Right cardiac atrium (tissue), 5 donors: ENCODE measurements at regions not wholly inside any gene's neighbourhood (a gene's known extent, or its start where the extent isn't known, plus 50 kb on each side); places are given as distances from the start of the nearest gene placed in this dataset.

Experiments used
- ATAC-seq, 2 donors: fragments of 200-7000 bp; cut with Tn5 transposase; one replicate each; pipeline versions ENCODE4 v1.8.0 to v1.9.1; 2020; ENCODE audit warnings: moderate library complexity in 2 of 2, mild to moderate bottlenecking in 1 of 2
- DNase-seq, 3 donors: peaks; one replicate each; pipeline ENCODE4 v3.0.0-alpha.2; 2020
- H3K27ac ChIP-seq: one replicate; pipeline ENCODE4 v1.5.1; 2013; ENCODE audit warnings: mild to moderate bottlenecking, low read length, control low read depth, moderate library complexity
- H3K27me3 ChIP-seq: one replicate; pipeline ENCODE4 v1.6.1; 2013; ENCODE audit not compliant: control insufficient read depth, insufficient read depth
- H3K4me1 ChIP-seq: one replicate; pipeline ENCODE4 v1.6.1; 2013; ENCODE audit warnings: low read length; ENCODE audit not compliant: control insufficient read depth, insufficient read depth
- H3K4me3 ChIP-seq: one replicate; pipeline ENCODE4 v1.5.1; 2013; ENCODE audit warnings: low read length, control low read depth
- H3K9me3 ChIP-seq: one replicate; pipeline ENCODE4 v1.6.1; 2013; ENCODE audit warnings: low read length; ENCODE audit not compliant: control insufficient read depth
- WGBS: extraction: QIAGEN DNeasy Blood & Tissue Kit; methylation state at CpG from one replicate; pipeline ENCODE4 v1.1.7; 2013; 5-methylcytosine and 5-hydroxymethylcytosine counted together
- intact Hi-C, 4 donors: fragments of 100-400 bp; cut with DNase I; formaldehyde crosslinking; loops; one replicate each; pipeline versions ENCODE4 v1.11.0 to v1.14.0; 2022 to 2023
- donor health status: healthy with polysubstance abuse.
- donor health status: DM: no; HTN: yes; CAD: no.
- donor health status: DM: no; HTN: no; CAD: no.
- donor health status: DM: no; HTN: yes; CAD: no; lungs with severe emphysema.
- donor health status: DM: yes; HTN: yes; CAD: no.

DNA sequence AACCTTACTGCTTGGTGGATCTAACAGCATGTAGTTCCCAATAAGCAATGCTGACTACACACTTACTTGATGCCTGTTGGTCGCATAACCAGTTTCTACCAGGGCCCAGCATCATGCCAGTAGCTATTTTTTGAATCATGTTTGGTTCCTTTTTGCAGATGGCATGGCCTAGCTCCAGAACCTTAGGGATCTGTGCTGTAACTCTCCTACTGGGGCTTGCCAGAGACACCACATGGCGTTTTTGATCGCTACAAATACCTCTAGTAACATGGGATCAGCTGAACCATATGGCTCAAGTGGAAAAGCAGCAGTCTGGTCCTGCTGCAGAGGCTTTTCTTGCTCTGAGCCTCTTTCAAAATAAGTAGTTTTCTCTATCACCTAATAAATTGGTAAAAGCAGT is 654.6 kb upstream of the API5 start:
- Histone ChIP-seq H3K27me3 (no peaks in the 10 kb centered on the region), H3K4me3 (no peak overlapping the region), H3K27ac (no peak overlapping the region), H3K9me3 (no peaks in the 10 kb centered on the region), H3K4me1 (no peaks in the 10 kb centered on the region)
- 75% methylated on average over 3 of the region's 3 CpGs for WGBS
- DNase-seq (no peak), ATAC-seq (no peak)
- intact Hi-C loops = no loop called here

GRCh38 chr11:42661942-42662341 is 649.9 kb upstream of the API5 start:
- DNase-seq (no peak), ATAC-seq (no peak)
- intact Hi-C loops = no loop called here
- Histone ChIP-seq H3K27ac (no peak overlapping the region), H3K4me1 (no peaks in the 10 kb centered on the region), H3K27me3 (no peaks in the 10 kb centered on the region), H3K9me3 (no peaks in the 10 kb centered on the region), H3K4me3 (no peak overlapping the region)
- 38% methylated on average over 2 of the region's 2 CpGs for WGBS

DNA sequence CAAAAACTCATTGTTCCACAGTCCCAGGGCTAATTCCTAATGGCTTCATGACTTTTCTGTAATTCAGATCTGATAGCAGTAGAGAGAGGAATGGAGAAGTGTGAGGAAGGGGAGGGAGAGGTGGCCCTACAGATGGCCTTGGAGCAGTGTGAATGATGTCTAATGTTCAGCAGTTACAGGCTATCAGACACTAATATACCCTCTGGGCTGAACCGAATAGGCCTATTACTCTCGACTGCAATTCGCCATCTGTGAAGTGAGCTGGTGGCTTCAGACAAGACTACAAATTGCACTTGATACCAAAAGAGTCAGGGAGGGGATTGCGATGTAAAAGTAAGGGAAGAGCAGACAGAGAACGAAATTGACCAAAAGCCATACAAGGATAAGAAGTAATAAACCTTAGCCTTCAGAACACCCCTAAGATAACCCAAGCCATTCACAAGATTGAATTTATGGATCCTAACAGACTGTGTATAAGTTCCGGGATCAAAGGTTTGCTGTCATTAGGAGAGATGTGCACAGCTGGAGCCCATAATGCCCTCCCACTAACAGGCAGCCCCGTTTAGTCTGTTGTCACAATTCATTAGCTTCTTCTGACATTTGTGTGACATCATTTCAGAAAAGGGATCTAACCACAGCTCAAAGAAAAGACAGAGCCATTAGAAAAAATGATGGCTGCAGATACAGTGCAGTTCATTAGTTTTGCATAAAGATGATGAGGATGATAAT is 642.4 kb upstream of the API5 start:
- H3K27ac ChIP-seq = no peak overlapping the region
- no peaks in the 10 kb centered on the region for H3K4me1 ChIP-seq
- intact Hi-C loops = no loop called here
- DNase-seq = no peak
- no peak overlapping the region for H3K4me3 ChIP-seq
- no peak for ATAC-seq
- 77% methylated on average over 7 of the region's 7 CpGs for WGBS
- H3K9me3 ChIP-seq = no peaks in the 10 kb centered on the region
- no peaks in the 10 kb centered on the region for H3K27me3 ChIP-seq

DNA sequence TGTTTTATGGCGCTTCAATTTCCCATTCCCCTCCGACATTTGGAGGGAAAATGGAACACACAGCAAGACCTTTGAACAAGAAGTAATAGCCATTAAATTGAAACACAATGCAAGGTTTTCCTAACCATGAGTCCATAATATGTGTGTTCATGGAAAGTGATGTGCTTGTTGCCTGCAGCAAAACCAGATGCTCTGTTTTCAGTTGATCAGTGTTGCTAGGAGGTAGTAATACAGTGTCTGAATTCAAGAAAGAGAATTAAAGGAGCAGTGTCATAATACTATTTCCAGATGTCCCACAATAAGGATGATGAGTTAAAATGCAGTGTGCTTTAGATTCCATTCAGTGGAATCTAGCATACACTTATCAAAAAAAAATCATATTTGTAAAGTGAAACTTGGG is 637.4 kb upstream of the API5 start:
- intact Hi-C loops = no loop called here
- Histone ChIP-seq H3K27me3 (no peaks in the 10 kb centered on the region), H3K9me3 (no peaks in the 10 kb centered on the region), H3K4me1 (no peaks in the 10 kb centered on the region), H3K27ac (no peak overlapping the region), H3K4me3 (no peak overlapping the region)
- no peak for DNase-seq
- WGBS = 87% methylated on average over 2 of the region's 2 CpGs
- ATAC-seq = no peak

- no peaks in the 10 kb centered on the region for H3K27me3 ChIP-seq
- DNase-seq (no peak), ATAC-seq (no peak)
- intact Hi-C loops = no loop called here
- WGBS = 81% methylated on average over 2 of the region's 2 CpGs
- H3K4me3 ChIP-seq = no peak overlapping the region
- H3K27ac ChIP-seq = no peak overlapping the region
- no peaks in the 10 kb centered on the region for H3K9me3 ChIP-seq
- H3K4me1 ChIP-seq = no peaks in the 10 kb centered on the region
Observed at GRCh38 chr11:42707541-42707940, 604.3 kb upstream of the API5 start.

GRCh38 chr11:42709216-42709615 is 602.6 kb upstream of the API5 start:
- 94% methylated on average over 1 of the region's 1 CpG for WGBS
- Histone ChIP-seq H3K27me3 (no peaks in the 10 kb centered on the region), H3K9me3 (no peaks in the 10 kb centered on the region), H3K4me3 (no peak overlapping the region), H3K4me1 (no peaks in the 10 kb centered on the region), H3K27ac (no peak overlapping the region)
- ATAC-seq (no peak), DNase-seq (no peak)
- intact Hi-C loops = no loop called here

GRCh38 chr11:42713279-42713678 is 598.5 kb upstream of the API5 start:
- Histone ChIP-seq H3K27me3 (no peaks in the 10 kb centered on the region), H3K9me3 (no peaks in the 10 kb centered on the region), H3K4me3 (no peak overlapping the region), H3K27ac (no peak overlapping the region), H3K4me1 (no peaks in the 10 kb centered on the region)
- DNase-seq (no peak), ATAC-seq (no peak)
- WGBS = 54% methylated on average over 1 of the region's 1 CpG
- intact Hi-C loops = no loop called here

GRCh38 chr11:42713753-42714152 is 598.0 kb upstream of the API5 start:
- ATAC-seq (no peak), DNase-seq (no peak)
- H3K27ac ChIP-seq = no peak overlapping the region
- H3K27me3 ChIP-seq = no peaks in the 10 kb centered on the region
- H3K4me1 ChIP-seq = no peaks in the 10 kb centered on the region
- no peak overlapping the region for H3K4me3 ChIP-seq
- H3K9me3 ChIP-seq = no peaks in the 10 kb centered on the region
- intact Hi-C loops = no loop called here
- 69% methylated on average over 1 of the region's 1 CpG for WGBS

GRCh38 chr11:42720716-42721563 is 590.9 kb upstream of the API5 start:
- ATAC-seq (no peak), DNase-seq (no peak)
- intact Hi-C loops = no loop called here
- Histone ChIP-seq H3K27me3 (no peaks in the 10 kb centered on the region), H3K4me1 (no peaks in the 10 kb centered on the region), H3K9me3 (no peaks in the 10 kb centered on the region), H3K27ac (no peak overlapping the region), H3K4me3 (no peak overlapping the region)
- WGBS = 73% methylated on average over 3 of the region's 3 CpGs

GRCh38 chr11:42727879-42728278 is 583.9 kb upstream of the API5 start:
- Histone ChIP-seq H3K9me3 (no peaks in the 10 kb centered on the region), H3K4me3 (no peak overlapping the region), H3K27me3 (no peaks in the 10 kb centered on the region), H3K4me1 (no peaks in the 10 kb centered on the region), H3K27ac (no peak overlapping the region)
- ATAC-seq (no peak), DNase-seq (no peak)
- intact Hi-C loops = no loop called here
- WGBS = 26% methylated on average over 1 of the region's 1 CpG

GRCh38 chr11:42762348-42762747 is 549.4 kb upstream of the API5 start:
- Histone ChIP-seq H3K27ac (no peak overlapping the region), H3K4me1 (no peaks in the 10 kb centered on the region), H3K9me3 (no peaks in the 10 kb centered on the region), H3K4me3 (no peak overlapping the region), H3K27me3 (no peaks in the 10 kb centered on the region)
- intact Hi-C loops = loop anchor here in 1 of 4 donors (10.0 kb wide), 1 partner anchor 542 kb away; no protein-coding TSS in a partner anchor
- DNase-seq (no peak), ATAC-seq (no peak)
- WGBS = 52% methylated on average over 1 of the region's 1 CpG
